HUES48 (cell line): ENCODE measurements at regions not wholly inside any gene's neighbourhood (a gene's known extent, or its start where the extent isn't known, plus 50 kb on each side); places are given as distances from the start of the nearest gene placed in this dataset.
"Not testable (repeated sequence)": the region's sequence is repeated elsewhere in the genome, so short reads cannot be mapped to it uniquely, and the experiment has no call there.

Experiments used
- H3K27ac ChIP-seq: one replicate; pipeline ENCODE4 v1.7.0; 2013; ENCODE audit warnings: low read depth, low read length, inconsistent platforms
- H3K27me3 ChIP-seq: 2 replicates; pipeline ENCODE4 v1.6.1; 2013; ENCODE audit warnings: mild to moderate bottlenecking, low read length; ENCODE audit not compliant: control insufficient read depth, insufficient read depth
- H3K36me3 ChIP-seq: 2 replicates; pipeline ENCODE4 v1.6.1; 2013; ENCODE audit warnings: low read length; ENCODE audit not compliant: control insufficient read depth, insufficient read depth
- H3K4me1 ChIP-seq: 2 replicates; pipeline ENCODE4 v1.6.1; 2013; ENCODE audit warnings: mild to moderate bottlenecking, low read length; ENCODE audit not compliant: control insufficient read depth, insufficient read depth
- H3K4me3 ChIP-seq: 2 replicates; pipeline ENCODE4 v1.5.1; 2013; ENCODE audit warnings: mild to moderate bottlenecking, low read depth, low read length
- H3K9ac ChIP-seq: 2 replicates; pipeline ENCODE4 v1.6.1; 2013; ENCODE audit warnings: mild to moderate bottlenecking, low read depth, low read length, moderate library complexity
- H3K9me3 ChIP-seq: 2 replicates; pipeline ENCODE4 v1.6.1; 2013; ENCODE audit warnings: low read length; ENCODE audit not compliant: control insufficient read depth, insufficient read depth

- not testable (repeated sequence) for H3K4me3 ChIP-seq, H3K9ac ChIP-seq, H3K27me3 ChIP-seq, H3K36me3 ChIP-seq, H3K4me1 ChIP-seq
- Histone ChIP-seq H3K9me3 (peaks cover 42% of the 10 kb centered on the region), H3K27ac (peak overlapping the region; percentile 49)
Measured at GRCh38 chr2:234693681-234694190, 196.9 kb upstream of the ARL4C start.

DNA sequence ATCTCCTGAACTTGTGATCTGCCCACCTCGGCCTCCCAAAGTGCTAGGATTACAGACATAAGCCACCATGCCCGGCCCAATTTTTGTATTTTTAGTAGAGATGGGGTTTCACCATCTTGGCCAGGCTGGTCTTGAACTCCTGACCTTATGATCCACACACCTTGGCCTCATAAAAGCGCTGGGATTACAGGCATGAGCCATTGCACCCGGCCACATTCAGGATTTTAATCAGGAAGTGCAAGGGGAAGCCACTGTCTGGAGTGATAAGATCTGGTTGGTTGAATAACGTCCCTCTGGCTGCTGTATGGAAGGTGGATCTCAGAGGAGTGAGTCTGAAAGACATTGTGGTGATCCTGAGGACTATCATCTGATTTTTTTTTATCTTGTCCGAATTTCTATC, 196.3 kb upstream of the ARL4C start:
- not testable (repeated sequence) for H3K36me3 ChIP-seq, H3K4me3 ChIP-seq, H3K4me1 ChIP-seq, H3K27me3 ChIP-seq, H3K9ac ChIP-seq
- Histone ChIP-seq H3K27ac (peak overlapping the region; percentile 42), H3K9me3 (peaks cover 38% of the 10 kb centered on the region)

GRCh38 chr2:234691968-234692955, 195.4 kb upstream of the ARL4C start:
- Histone ChIP-seq H3K4me3 (no peak overlapping the region), H3K9ac (no peak overlapping the region), H3K27ac (no peak overlapping the region)

GRCh38 chr2:234691214-234691575, 194.3 kb upstream of the ARL4C start:
- H3K4me1 ChIP-seq: peaks cover 21% of the 10 kb centered on the region
- H3K27me3 ChIP-seq: no peaks in the 10 kb centered on the region
- H3K9ac ChIP-seq: no peak overlapping the region
- peaks cover 19% of the 10 kb centered on the region for H3K9me3 ChIP-seq
- H3K36me3 ChIP-seq: no peaks in the 10 kb centered on the region
- no peak overlapping the region for H3K27ac ChIP-seq
- H3K4me3 ChIP-seq: no peak overlapping the region

More at GRCh38 chr2:234691968-234692955, 195.4 kb upstream of the ARL4C start:
- Histone ChIP-seq H3K27me3 (no peaks in the 10 kb centered on the region), H3K36me3 (no peaks in the 10 kb centered on the region), H3K9me3 (peaks cover 30% of the 10 kb centered on the region), H3K4me1 (peaks cover 11% of the 10 kb centered on the region)

DNA sequence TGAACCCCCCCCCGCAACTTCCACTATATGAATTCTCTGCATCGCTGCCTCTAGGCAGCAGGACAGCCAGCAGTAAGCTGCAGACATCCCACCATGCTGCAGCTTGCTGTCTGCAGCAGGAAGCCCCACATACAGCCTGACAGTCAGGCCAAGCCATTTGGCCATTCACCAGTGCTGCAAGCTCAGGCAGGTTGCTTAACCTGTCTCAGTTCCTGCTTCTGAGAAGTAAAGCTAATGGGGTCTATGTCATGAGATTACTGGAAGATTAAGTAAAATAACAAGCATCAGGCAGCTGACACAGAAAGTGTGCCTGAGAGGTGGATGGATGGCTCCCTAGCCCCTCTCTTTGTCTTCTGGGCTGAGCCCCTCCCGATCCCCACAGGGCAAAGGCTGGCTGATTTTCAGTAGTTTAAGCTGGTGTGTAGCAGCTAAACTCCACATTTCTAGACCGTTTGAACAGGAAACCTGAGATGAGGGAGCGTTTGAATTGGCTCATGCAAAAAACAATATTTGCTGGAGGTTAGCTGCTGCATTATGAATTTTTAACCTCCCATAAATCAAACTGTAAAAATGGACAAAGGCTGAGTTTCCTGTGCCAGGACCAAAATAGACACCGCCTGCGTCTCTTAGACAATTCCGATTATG, 193.8 kb upstream of the ARL4C start:
- Histone ChIP-seq H3K36me3 (no peaks in the 10 kb centered on the region), H3K27ac (no peak overlapping the region), H3K9ac (no peak overlapping the region), H3K27me3 (no peaks in the 10 kb centered on the region), H3K4me3 (no peak overlapping the region), H3K9me3 (peaks cover 14% of the 10 kb centered on the region), H3K4me1 (peaks cover 26% of the 10 kb centered on the region)

GRCh38 chr2:234689911-234690379, 193.1 kb upstream of the ARL4C start:
- H3K4me1 ChIP-seq: peaks cover 34% of the 10 kb centered on the region
- H3K4me3 ChIP-seq: no peak overlapping the region
- H3K9me3 ChIP-seq: peaks cover 7% of the 10 kb centered on the region
- H3K27ac ChIP-seq: no peak overlapping the region
- no peaks in the 10 kb centered on the region for H3K36me3 ChIP-seq
- no peaks in the 10 kb centered on the region for H3K27me3 ChIP-seq
- H3K9ac ChIP-seq: no peak overlapping the region

DNA sequence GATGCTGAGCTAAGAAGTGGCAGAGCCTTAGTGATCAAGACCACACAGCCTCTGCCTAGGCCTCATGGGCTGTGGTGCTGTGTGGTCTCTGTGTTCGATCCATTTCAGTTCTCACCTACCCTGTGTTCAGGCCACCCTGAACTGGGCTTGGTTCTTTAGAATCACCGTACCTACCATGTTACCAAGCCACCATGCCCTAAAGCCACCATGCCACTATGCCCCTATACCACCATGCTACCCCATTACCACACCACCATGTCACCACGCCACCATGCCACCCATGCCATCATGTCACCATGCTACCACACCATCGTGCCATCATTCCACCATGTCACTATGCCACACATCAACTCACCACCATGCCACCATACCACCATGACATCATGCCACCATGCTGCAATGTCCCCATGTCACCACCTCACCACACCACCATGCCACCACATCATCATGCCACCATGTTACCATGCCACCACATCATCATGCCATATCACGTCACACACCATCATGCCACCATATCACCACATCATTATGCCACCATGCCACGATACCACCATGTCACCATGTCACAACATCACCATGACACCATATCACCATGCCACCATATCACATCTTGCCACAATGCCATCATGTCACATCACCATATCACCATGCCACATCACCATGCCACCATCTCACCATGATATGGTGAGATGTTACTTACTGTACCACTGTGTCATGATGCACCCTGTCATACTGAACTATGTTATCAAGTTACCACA, 191.0 kb upstream of the ARL4C start:
- Histone ChIP-seq H3K4me1 (peaks cover 52% of the 10 kb centered on the region), H3K27me3 (no peaks in the 10 kb centered on the region), H3K27ac (no peak overlapping the region), H3K9ac (no peak overlapping the region), H3K36me3 (no peaks in the 10 kb centered on the region), H3K4me3 (no peak overlapping the region), H3K9me3 (no peaks in the 10 kb centered on the region)

- H3K36me3 ChIP-seq: no peaks in the 10 kb centered on the region
- H3K27me3 ChIP-seq: no peaks in the 10 kb centered on the region
- H3K4me3 ChIP-seq: peak overlapping the region; percentile 35; the same call in 1 of the 2 replicates
- peaks cover 52% of the 10 kb centered on the region for H3K4me1 ChIP-seq
- peak overlapping the region; percentile 18; the same call in 1 of the 2 replicates for H3K9ac ChIP-seq
- peak overlapping the region; percentile 73 for H3K27ac ChIP-seq
- H3K9me3 ChIP-seq: no peaks in the 10 kb centered on the region
Measured at GRCh38 chr2:234686088-234686890, 189.4 kb upstream of the ARL4C start.

GRCh38 chr2:234684466-234684865, 187.6 kb upstream of the ARL4C start:
- Histone ChIP-seq H3K27me3 (no peaks in the 10 kb centered on the region), H3K4me3 (peak overlapping the region; percentile 9; the same call in 1 of the 2 replicates), H3K27ac (peak overlapping the region; percentile 84), H3K36me3 (no peaks in the 10 kb centered on the region), H3K9me3 (no peaks in the 10 kb centered on the region), H3K4me1 (peaks cover 45% of the 10 kb centered on the region), H3K9ac (no peak overlapping the region)

DNA sequence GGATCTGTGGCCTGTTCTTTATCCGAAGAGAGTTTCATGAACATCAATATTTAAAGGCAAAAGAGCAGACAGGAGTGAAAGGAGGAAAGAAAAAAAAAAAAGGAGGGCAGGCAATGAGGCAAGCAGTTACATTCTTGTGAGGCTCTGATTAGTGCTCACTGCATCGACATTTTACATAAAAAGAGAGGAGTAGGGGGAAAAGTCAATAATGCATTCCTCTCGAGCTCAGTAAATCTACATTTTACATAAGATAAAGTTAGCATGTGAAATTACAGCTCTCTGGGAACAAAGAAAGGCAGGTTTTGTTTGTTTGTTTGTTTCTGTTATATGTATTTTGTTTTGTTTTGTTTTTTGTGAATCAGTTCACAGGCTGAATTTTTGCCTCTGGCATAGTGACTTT, 187.1 kb upstream of the ARL4C start:
- peak overlapping the region; percentile 84 for H3K27ac ChIP-seq
- H3K4me1 ChIP-seq: peaks cover 45% of the 10 kb centered on the region
- peak overlapping the region; percentile 9; the same call in 1 of the 2 replicates for H3K4me3 ChIP-seq
- peaks cover under 1% of the 10 kb centered on the region; the same call in 1 of the 2 replicates for H3K9me3 ChIP-seq
- no peaks in the 10 kb centered on the region for H3K27me3 ChIP-seq
- no peaks in the 10 kb centered on the region for H3K36me3 ChIP-seq
- no peak overlapping the region for H3K9ac ChIP-seq
